Sigmoid colon (tissue), 6 donors: ENCODE measurements at regions not wholly inside any gene's neighbourhood (a gene's known extent, or its start where the extent isn't known, plus 50 kb on each side); places are given as distances from the start of the nearest gene placed in this dataset.

ENCODE experiments used
- DNase-seq: peaks from one replicate; pipeline ENCODE4 v3.0.0-alpha.2; 2019
- H3K27ac ChIP-seq, 4 donors: fragments of 200-600 bp; sonication (generic); one replicate each; pipeline ENCODE4 v1.5.1; 2016 to 2019; ENCODE audit warnings: mild to moderate bottlenecking in 1 of 4
- H3K27me3 ChIP-seq, 3 donors: fragments of 200-600 bp; sonication (generic); one replicate each; pipeline ENCODE4 v1.5.1; 2019; ENCODE audit warnings: mild to moderate bottlenecking in 1 of 3
- H3K36me3 ChIP-seq, 4 donors: fragments of 200-600 bp; sonication (generic); one replicate each; pipeline ENCODE4 v1.5.1; 2016 to 2019
- H3K4me1 ChIP-seq, 4 donors: fragments of 200-600 bp; sonication (generic); one replicate each; pipeline ENCODE4 v1.5.1; 2017 to 2019
- H3K4me3 ChIP-seq, 4 donors: fragments of 200-600 bp; sonication (generic); one replicate each; pipeline ENCODE4 v1.5.1; 2017 to 2019; ENCODE audit warnings: mild to moderate bottlenecking in 2 of 4, moderate library complexity in 1 of 4
- H3K9me3 ChIP-seq, 4 donors: fragments of 200-600 bp in 3 of 4; sonication (generic) in 3 of 4; one replicate each; pipeline versions ENCODE4 v1.5.1 to v1.6.1; 2013 to 2019
- CTCF ChIP-seq, 4 experiments: fragments of 450-650 bp in 3 of 4; fragments of 200-600 bp in 1 of 4; IDR thresholded peaks; one replicate each; pipeline ENCODE4 v1.5.1; 2016 to 2019; ENCODE audit warnings: antibody characterized with exemption in 4 of 4, mild to moderate bottlenecking in 3 of 4, moderate library complexity in 2 of 4
- EP300 ChIP-seq, 4 donors: sonication (generic); formaldehyde crosslinking; IDR thresholded peaks; one replicate each; pipeline ENCODE4 v1.6.1; 2017; ENCODE audit warnings: antibody characterized with exemption in 4 of 4
- POLR2A ChIP-seq, 2 donors: fragments of 450-650 bp; IDR thresholded peaks; one replicate each; pipeline ENCODE4 v1.6.1; 2016; ENCODE audit warnings: antibody characterized with exemption in 2 of 2, mild to moderate bottlenecking in 2 of 2, moderate library complexity in 2 of 2
- POLR2AphosphoS5 ChIP-seq, 4 donors: sonication (generic); formaldehyde crosslinking; IDR thresholded peaks; one replicate each; pipeline ENCODE4 v1.6.1; 2017; ENCODE audit warnings: antibody characterized with exemption in 4 of 4
- WGBS, 2 donors: extraction: QIAGEN DNeasy Blood & Tissue Kit; methylation state at CpG; one replicate each; pipeline ENCODE4 v1.1.7; 2013; 5-methylcytosine and 5-hydroxymethylcytosine counted together
- intact Hi-C: fragments of 100-400 bp; cut with DNase I; formaldehyde crosslinking; loops from one replicate; pipeline ENCODE4 v1.15.1; 2023
- donor health status: healthy with polysubstance abuse.
- donor health status: healthy.

DNA sequence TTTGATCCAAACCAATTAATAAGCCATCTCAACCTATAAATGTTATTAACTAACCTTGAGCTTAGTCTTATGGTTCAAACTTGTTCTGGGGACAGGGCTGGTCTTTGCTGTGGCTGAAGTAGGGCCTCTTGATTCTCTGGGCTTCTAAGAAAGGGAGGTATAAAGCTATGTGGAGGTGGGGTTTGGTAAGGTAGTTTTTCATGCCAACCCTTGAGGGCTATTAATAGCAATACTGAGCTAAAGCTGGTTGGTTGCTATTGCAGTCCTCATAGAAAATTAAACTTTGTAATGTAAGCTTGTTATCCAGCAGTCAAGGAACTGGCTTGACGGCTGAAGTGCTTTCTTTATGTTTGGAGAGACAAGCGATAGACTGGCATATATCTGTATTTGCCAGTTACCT is 112.1 kb downstream of the RND3 start:
- DNase-seq, result no peak
- no peaks in the 10 kb centered on the region for H3K4me1 ChIP-seq
- no peaks in the 10 kb centered on the region for H3K27me3 ChIP-seq
- intact Hi-C loops, result no loop called here
- H3K36me3 ChIP-seq, result no peaks in the 10 kb centered on the region
- TF ChIP-seq EP300 (IDR thresholded peaks at IDR 0.05), result no peak
- no peak for TF ChIP-seq POLR2AphosphoS5 (IDR thresholded peaks at IDR 0.05)
- no peak for TF ChIP-seq POLR2A (IDR thresholded peaks at IDR 0.05)
- no peak for TF ChIP-seq CTCF (IDR thresholded peaks at IDR 0.05)
- H3K4me3 ChIP-seq, result no peak overlapping the region
- no peak overlapping the region for H3K27ac ChIP-seq
- 48 to 72% methylated on average over 2 of the region's 2 CpGs for WGBS, 2 donors
- no peaks in the 10 kb centered on the region for H3K9me3 ChIP-seq

- 94 to 98% methylated on average over 1 of the region's 1 CpG for WGBS, 2 donors
- TF ChIP-seq CTCF (IDR thresholded peaks at IDR 0.05) (no peak), POLR2AphosphoS5 (IDR thresholded peaks at IDR 0.05) (no peak), EP300 (IDR thresholded peaks at IDR 0.05) (no peak), POLR2A (IDR thresholded peaks at IDR 0.05) (no peak)
- H3K27me3 ChIP-seq, result no peaks in the 10 kb centered on the region
- H3K9me3 ChIP-seq, result no peaks in the 10 kb centered on the region
- H3K4me3 ChIP-seq, result no peak overlapping the region
- no peaks in the 10 kb centered on the region for H3K4me1 ChIP-seq
- no peaks in the 10 kb centered on the region for H3K36me3 ChIP-seq
- intact Hi-C loops, result no loop called here
- no peak for DNase-seq
- no peak overlapping the region for H3K27ac ChIP-seq
Observed at GRCh38 chr2:150374492-150374891, 113.0 kb downstream of the RND3 start.

GRCh38 chr2:150373374-150373773 is 114.1 kb downstream of the RND3 start:
- H3K36me3 ChIP-seq, result no peaks in the 10 kb centered on the region
- TF ChIP-seq POLR2A (IDR thresholded peaks at IDR 0.05), result no peak
- no peak for TF ChIP-seq EP300 (IDR thresholded peaks at IDR 0.05)
- no peak for TF ChIP-seq CTCF (IDR thresholded peaks at IDR 0.05)
- no peak for TF ChIP-seq POLR2AphosphoS5 (IDR thresholded peaks at IDR 0.05)
- H3K9me3 ChIP-seq, result no peaks in the 10 kb centered on the region
- H3K27ac ChIP-seq, result no peak overlapping the region
- no peaks in the 10 kb centered on the region for H3K27me3 ChIP-seq
- DNase-seq, result no peak
- WGBS, 2 donors, result 94 to 97% methylated on average over 2 of the region's 2 CpGs
- H3K4me3 ChIP-seq, result no peak overlapping the region
- H3K4me1 ChIP-seq, result no peaks in the 10 kb centered on the region
- intact Hi-C loops, result no loop called here

DNA sequence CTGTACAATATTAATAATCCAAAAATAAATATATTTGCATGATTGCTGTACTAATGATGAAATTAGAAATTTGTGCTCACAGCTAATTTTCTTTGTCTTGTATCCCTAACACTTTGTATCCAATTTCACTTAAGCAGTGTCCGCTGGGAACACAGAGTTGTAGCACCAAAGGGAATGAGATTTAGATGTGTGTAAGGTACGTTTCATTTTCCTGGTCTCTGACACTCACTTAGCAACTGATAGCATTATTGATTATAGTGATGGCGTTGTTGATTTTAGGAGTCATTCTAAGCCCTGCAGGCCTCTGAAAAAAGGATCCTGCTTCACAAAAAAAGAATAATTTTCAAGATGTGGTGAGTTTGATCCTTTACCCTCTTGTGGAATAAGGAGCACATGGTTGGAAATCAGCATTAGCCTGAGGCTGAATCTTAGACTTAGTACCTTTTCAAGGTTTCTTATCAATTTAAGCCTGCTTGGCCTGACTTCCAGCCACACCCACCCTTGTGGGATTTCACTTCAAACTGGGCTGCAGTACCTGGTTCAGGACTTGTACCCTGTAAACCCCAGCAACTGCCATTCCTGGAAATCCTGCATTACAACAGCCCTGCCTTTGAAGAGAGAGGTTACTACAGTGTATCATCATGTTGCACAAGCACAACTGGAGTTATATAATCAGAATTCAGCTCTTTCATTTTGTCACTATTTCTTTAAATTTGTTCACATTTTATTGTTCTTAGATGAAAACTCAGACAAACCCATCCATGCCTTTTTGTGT is 116.2 kb downstream of the RND3 start:
- WGBS, 2 donors, result 59 to 75% methylated on average over 3 of the region's 3 CpGs
- H3K27ac ChIP-seq, result no peak overlapping the region
- intact Hi-C loops, result no loop called here
- TF ChIP-seq CTCF (IDR thresholded peaks at IDR 0.05) (no peak), POLR2AphosphoS5 (IDR thresholded peaks at IDR 0.05) (no peak), POLR2A (IDR thresholded peaks at IDR 0.05) (no peak), EP300 (IDR thresholded peaks at IDR 0.05) (no peak)
- no peak overlapping the region for H3K4me3 ChIP-seq
- DNase-seq, result no peak
- H3K27me3 ChIP-seq, result no peaks in the 10 kb centered on the region
- no peaks in the 10 kb centered on the region for H3K4me1 ChIP-seq
- no peaks in the 10 kb centered on the region for H3K36me3 ChIP-seq
- no peaks in the 10 kb centered on the region for H3K9me3 ChIP-seq

DNA sequence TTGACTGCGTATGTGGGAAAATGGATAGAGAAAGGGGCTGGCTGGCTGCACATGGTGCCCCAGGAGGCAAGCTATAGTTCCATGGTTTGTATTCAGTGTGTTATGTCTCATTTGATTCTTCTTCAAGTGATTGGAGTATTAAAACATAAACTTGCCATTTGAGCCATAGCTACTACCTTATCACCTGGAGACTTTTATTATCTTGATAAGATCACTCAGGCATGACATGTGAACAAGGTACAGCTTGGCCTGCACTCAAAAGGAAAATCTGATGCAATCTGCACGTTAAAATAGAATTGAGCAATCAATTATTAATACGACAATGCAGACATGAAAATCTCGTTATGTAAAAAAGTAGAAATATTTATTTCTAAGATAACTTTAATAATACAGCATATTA is 116.9 kb downstream of the RND3 start:
- H3K27me3 ChIP-seq, result no peaks in the 10 kb centered on the region
- 28 to 75% methylated on average over 4 of the region's 4 CpGs for WGBS, 2 donors
- no peak overlapping the region for H3K4me3 ChIP-seq
- H3K9me3 ChIP-seq, result no peaks in the 10 kb centered on the region
- H3K4me1 ChIP-seq, result no peaks in the 10 kb centered on the region
- intact Hi-C loops, result no loop called here
- no peak for DNase-seq
- TF ChIP-seq POLR2A (IDR thresholded peaks at IDR 0.05) (no peak), EP300 (IDR thresholded peaks at IDR 0.05) (no peak), POLR2AphosphoS5 (IDR thresholded peaks at IDR 0.05) (no peak), CTCF (IDR thresholded peaks at IDR 0.05) (no peak)
- no peaks in the 10 kb centered on the region for H3K36me3 ChIP-seq
- no peak overlapping the region for H3K27ac ChIP-seq
